Endothelial cell (in vitro differentiated cells): ENCODE measurements at regions not wholly inside any gene's neighbourhood (a gene's known extent, or its start where the extent isn't known, plus 50 kb on each side); places are given as distances from the start of the nearest gene placed in this dataset.

ENCODE experiments used
- DNase-seq: peaks from one replicate; pipeline ENCODE4 v3.0.0; 2021; ENCODE audit warnings: low spot score
- H3K27ac Mint-ChIP-seq: one replicate; pipeline ENCODE4 v1.8.0; 2021; ENCODE audit warnings: mixed read lengths, inconsistent platforms; ENCODE audit not compliant: unreplicated experiment
- H3K27me3 Mint-ChIP-seq: one replicate; pipeline ENCODE4 v1.8.0; 2021; ENCODE audit warnings: mild to moderate bottlenecking, moderate library complexity, mixed read lengths, inconsistent platforms; ENCODE audit not compliant: unreplicated experiment
- H3K36me3 Mint-ChIP-seq: one replicate; pipeline ENCODE4 v1.8.0; 2021; ENCODE audit warnings: mild to moderate bottlenecking, low read depth, mixed read lengths, inconsistent platforms; ENCODE audit not compliant: unreplicated experiment
- H3K4me1 Mint-ChIP-seq: one replicate; pipeline ENCODE4 v1.8.0; 2021; ENCODE audit warnings: mild to moderate bottlenecking, mixed read lengths, inconsistent platforms; ENCODE audit not compliant: unreplicated experiment
- H3K4me3 Mint-ChIP-seq: one replicate; pipeline ENCODE4 v1.8.0; 2021; ENCODE audit warnings: mild to moderate bottlenecking, mixed read lengths, inconsistent platforms; ENCODE audit not compliant: unreplicated experiment
- H3K9me3 Mint-ChIP-seq: one replicate; pipeline ENCODE4 v1.8.0; 2021; ENCODE audit warnings: mixed read lengths, inconsistent platforms; ENCODE audit not compliant: unreplicated experiment
- CTCF ChIP-seq: fragments of 200-600 bp; sonication (generic); IDR thresholded peaks from one replicate; pipeline ENCODE4 v1.5.0; 2021; ENCODE audit warnings: antibody characterized with exemption; ENCODE audit not compliant: unreplicated experiment

- Mint-ChIP-seq H3K27ac (no peak overlapping the region), H3K4me1 (no peaks in the 10 kb centered on the region), H3K36me3 (no peaks in the 10 kb centered on the region), H3K4me3 (no peak overlapping the region), H3K27me3 (peaks cover 2% of the 10 kb centered on the region), H3K9me3 (no peaks in the 10 kb centered on the region)
- DNase-seq: no peak
- no peak for TF ChIP-seq CTCF
These were observed 283.4 kb downstream of the PRDM2 start for GRCh38 chr1:13983393-13983792.

- no peak for DNase-seq
- no peaks in the 10 kb centered on the region for H3K4me1 Mint-ChIP-seq
- no peak for TF ChIP-seq CTCF
- H3K27me3 Mint-ChIP-seq: peaks cover 6% of the 10 kb centered on the region
- H3K36me3 Mint-ChIP-seq: no peaks in the 10 kb centered on the region
- no peak overlapping the region for H3K27ac Mint-ChIP-seq
- no peak overlapping the region for H3K4me3 Mint-ChIP-seq
- no peaks in the 10 kb centered on the region for H3K9me3 Mint-ChIP-seq
These were observed 291.0 kb downstream of the PRDM2 start for GRCh38 chr1:13990939-13991338.

GRCh38 chr1:13992489-13993285 is 292.7 kb downstream of the PRDM2 start:
- peaks cover 7% of the 10 kb centered on the region for H3K9me3 Mint-ChIP-seq
- DNase-seq: no peak
- no peak overlapping the region for H3K4me3 Mint-ChIP-seq
- H3K27me3 Mint-ChIP-seq: peaks cover 4% of the 10 kb centered on the region
- H3K27ac Mint-ChIP-seq: no peak overlapping the region
- H3K36me3 Mint-ChIP-seq: peaks cover 5% of the 10 kb centered on the region
- TF ChIP-seq CTCF: no peak
- no peaks in the 10 kb centered on the region for H3K4me1 Mint-ChIP-seq

GRCh38 chr1:13994386-13994785 is 294.4 kb downstream of the PRDM2 start:
- Mint-ChIP-seq H3K9me3 (peaks cover 7% of the 10 kb centered on the region), H3K4me3 (no peak overlapping the region), H3K4me1 (no peaks in the 10 kb centered on the region), H3K36me3 (peaks cover 5% of the 10 kb centered on the region), H3K27ac (no peak overlapping the region), H3K27me3 (peaks cover 4% of the 10 kb centered on the region)
- DNase-seq: no peak
- no peak for TF ChIP-seq CTCF

GRCh38 chr1:13996334-13996733 is 296.3 kb downstream of the PRDM2 start:
- H3K27me3 Mint-ChIP-seq: peaks cover 2% of the 10 kb centered on the region
- no peaks in the 10 kb centered on the region for H3K4me1 Mint-ChIP-seq
- peaks cover 5% of the 10 kb centered on the region for H3K36me3 Mint-ChIP-seq
- no peak overlapping the region for H3K4me3 Mint-ChIP-seq
- H3K27ac Mint-ChIP-seq: no peak overlapping the region
- peaks cover 7% of the 10 kb centered on the region for H3K9me3 Mint-ChIP-seq
- DNase-seq: no peak
- TF ChIP-seq CTCF: no peak
